ENCODE measurements at regions not wholly inside any gene's neighbourhood (a gene's known extent, or its start where the extent isn't known, plus 50 kb on each side); places are given as distances from the start of the nearest gene placed in this dataset.

GRCh38 chr1:163824006-163824405 lies 502.3 kb downstream of the NUF2 start:
- TF ChIP-seq CTCF (IDR thresholded peaks at IDR 0.05; ENCODE audit: insufficient read depth, low read depth, low read length) (no peak), EZH2 (IDR thresholded peaks at IDR 0.05; ENCODE audit: insufficient read depth, low read length) (no peak)

All from astrocyte (in vitro differentiated cells and primary cell).